ENCODE measurements at regions not wholly inside any gene's neighbourhood (a gene's known extent, or its start where the extent isn't known, plus 50 kb on each side); places are given as distances from the start of the nearest gene placed in this dataset.

DNA sequence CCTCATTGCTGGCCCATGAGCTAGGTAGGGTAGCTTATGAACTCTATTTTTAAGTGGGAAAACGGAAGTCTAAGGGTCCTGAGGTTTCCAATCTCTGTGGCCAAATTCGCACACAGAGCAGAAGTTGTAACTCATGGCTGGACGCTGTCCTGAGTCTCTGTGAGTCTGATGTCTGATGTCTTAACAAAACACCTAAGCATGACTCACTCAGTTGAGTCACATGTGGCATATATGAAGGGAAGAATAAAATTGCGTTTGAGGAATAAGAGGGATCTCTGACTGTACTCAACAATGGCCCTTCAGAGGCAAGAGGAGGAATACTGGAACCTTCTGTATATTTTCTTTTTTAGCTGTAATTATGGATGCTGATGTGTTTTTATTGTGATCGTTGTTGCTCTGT is 569.7 kb downstream of the RIT2 start:
- TF ChIP-seq, protein P1, sequence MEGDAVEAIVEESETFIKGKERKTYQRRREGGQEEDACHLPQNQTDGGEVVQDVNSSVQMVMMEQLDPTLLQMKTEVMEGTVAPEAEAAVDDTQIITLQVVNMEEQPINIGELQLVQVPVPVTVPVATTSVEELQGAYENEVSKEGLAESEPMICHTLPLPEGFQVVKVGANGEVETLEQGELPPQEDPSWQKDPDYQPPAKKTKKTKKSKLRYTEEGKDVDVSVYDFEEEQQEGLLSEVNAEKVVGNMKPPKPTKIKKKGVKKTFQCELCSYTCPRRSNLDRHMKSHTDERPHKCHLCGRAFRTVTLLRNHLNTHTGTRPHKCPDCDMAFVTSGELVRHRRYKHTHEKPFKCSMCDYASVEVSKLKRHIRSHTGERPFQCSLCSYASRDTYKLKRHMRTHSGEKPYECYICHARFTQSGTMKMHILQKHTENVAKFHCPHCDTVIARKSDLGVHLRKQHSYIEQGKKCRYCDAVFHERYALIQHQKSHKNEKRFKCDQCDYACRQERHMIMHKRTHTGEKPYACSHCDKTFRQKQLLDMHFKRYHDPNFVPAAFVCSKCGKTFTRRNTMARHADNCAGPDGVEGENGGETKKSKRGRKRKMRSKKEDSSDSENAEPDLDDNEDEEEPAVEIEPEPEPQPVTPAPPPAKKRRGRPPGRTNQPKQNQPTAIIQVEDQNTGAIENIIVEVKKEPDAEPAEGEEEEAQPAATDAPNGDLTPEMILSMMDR (IDR thresholded peaks at IDR 0.05), result no peak
- TF ChIP-seq POLR2A (IDR thresholded peaks at IDR 0.05), result no peak

All from testis (tissue), 2 donors.